NCI-H1436 (cell line): ENCODE measurements at regions not wholly inside any gene's neighbourhood (a gene's known extent, or its start where the extent isn't known, plus 50 kb on each side); places are given as distances from the start of the nearest gene placed in this dataset.
"Not testable (repeated sequence)": the region's sequence is repeated elsewhere in the genome, so short reads cannot be mapped to it uniquely, and the experiment has no call there.

Experiments
- DNase-seq: peaks from one replicate; lab custom pipeline; 2025; lab: John Stamatoyannopoulos, UW

GRCh38 chr3:21020681-21021080 lies 730.3 kb downstream of the ZNF385D start:
- no peak for DNase-seq

DNA sequence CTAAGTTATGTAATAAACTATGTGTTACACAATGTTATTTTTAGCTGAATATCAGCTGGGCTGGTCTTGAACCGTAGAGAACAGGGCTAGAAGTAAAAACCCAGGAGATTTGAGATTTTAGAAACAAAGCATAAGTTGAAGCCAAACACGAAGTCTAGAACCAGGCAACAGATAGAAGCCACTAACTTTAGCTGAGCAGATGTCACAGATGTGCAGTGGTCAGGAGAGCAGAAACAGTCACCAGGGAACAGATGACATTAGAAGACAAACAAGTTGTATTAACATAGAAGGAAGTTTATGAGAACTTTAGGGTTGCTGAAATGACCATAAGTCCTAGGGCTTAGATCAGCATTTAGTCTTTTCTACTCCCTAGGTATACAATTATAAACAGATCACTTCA lies 731.0 kb downstream of the ZNF385D start:
- no peak for DNase-seq

GRCh38 chr3:21017115-21017852 lies 733.7 kb downstream of the ZNF385D start:
- DNase-seq, result no peak

- DNase-seq, result no peak
Measured at GRCh38 chr3:21013566-21013965, 737.4 kb downstream of the ZNF385D start.

- no peak for DNase-seq
Measured at GRCh38 chr3:20999661-21000060, 751.3 kb downstream of the ZNF385D start.

DNA sequence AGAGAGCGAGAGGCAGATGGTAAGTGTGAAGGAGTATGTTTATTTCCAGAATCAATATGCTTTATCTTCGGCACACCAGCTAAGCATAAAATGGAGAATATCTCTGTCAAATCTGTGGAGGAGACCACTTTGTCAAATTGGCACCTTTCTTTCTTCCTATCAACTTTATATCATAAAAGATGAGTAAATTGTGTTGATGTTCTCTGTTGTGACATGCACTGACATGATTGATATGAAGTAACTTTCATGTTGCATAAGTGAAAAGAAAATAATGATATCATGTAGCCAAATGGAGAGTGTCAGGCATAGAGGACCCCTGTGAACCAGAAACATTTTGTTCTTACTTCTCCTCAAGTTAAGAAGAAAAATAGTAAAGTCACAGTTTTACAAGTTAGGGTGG lies 753.8 kb downstream of the ZNF385D start:
- no peak for DNase-seq

GRCh38 chr3:20990896-20991295 lies 760.1 kb downstream of the ZNF385D start:
- DNase-seq, result no peak

DNA sequence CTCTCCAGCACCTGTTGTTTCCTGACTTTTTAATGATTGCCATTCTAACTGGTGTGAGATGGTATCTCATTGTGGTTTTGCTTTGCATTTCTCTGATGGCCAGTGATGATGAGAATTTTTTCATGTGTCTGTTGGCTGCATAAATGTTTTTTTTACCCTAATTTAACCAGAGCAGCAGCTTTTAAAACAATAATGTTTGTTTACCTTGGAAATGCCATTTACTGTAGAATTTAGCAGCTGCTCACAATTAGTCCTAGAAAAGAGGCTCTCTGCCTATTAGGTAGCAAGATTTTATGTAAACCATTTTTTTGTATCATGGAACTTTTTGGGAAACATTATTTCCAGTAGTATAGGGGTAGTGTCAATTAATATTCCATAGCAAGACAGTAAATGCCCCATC lies 761.4 kb downstream of the ZNF385D start:
- not testable (repeated sequence) for DNase-seq

- no peak for DNase-seq
Measured at GRCh38 chr3:20984594-20985205, 766.3 kb downstream of the ZNF385D start.

GRCh38 chr3:20975188-20975651 lies 775.8 kb downstream of the ZNF385D start:
- no peak for DNase-seq

DNA sequence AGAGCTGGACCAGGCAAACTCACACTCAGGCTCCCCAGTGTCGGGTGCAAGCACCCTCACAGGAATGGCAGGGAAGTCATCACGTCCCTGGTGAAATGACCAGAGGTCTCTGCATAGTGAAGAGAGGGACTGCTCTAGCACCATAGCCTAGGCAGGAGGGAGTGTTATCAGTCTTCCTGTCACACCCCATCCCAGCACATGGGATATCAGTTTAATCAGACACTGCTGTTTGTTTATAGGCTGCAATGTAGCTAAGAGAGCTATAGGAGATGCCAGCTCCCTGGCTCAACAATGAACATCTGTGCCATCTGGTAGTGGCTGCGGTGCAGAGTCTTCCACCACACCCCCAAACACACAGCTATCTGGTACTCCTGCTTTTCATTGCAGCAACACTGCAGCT lies 776.6 kb downstream of the ZNF385D start:
- DNase-seq, result no peak

GRCh38 chr3:20970807-20971206 lies 780.2 kb downstream of the ZNF385D start:
- not testable (repeated sequence) for DNase-seq

DNA sequence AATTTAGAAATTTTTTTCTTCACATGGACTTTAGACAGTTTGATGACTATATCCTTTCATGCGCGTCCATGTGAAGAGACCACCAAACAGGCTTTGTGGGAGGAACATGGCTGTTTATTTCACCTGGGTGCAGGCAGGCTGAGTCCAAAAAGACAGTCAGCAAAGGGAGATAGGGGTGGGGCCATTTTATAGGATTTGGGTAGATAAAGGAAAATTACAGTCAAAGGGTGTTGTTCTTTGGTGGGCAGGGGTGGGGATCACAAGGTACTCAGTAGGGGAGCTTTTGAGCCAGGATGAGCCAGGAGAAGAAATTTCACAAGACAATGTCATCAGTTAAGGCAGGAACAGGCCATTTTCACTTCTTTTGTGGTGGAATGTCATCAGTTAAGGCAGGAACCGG lies 781.5 kb upstream of the SGO1 start:
- not testable (repeated sequence) for DNase-seq

GRCh38 chr3:20958161-20958560 lies 772.2 kb upstream of the SGO1 start:
- DNase-seq, result no peak

- DNase-seq, result no peak
Measured at GRCh38 chr3:20945892-20946291, 759.9 kb upstream of the SGO1 start.

DNA sequence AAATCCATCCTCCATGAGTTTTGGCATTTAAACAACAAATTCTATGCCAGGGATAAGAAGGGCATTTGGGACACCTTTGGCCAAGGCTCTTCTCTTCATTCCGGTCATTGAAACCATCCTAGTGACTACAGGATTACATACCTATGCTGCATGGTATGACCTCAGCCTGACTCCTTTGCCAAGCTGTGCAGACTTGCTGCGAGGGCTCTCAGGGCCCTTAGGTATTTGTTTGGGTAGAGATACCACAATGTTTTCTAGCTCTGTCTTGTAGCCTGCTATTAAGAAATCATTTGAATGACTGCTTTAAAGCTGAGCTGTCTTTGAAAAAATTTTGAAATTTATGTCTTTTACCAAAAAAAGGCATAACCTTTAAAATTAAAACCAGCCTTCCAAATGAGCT lies 749.8 kb upstream of the SGO1 start:
- DNase-seq, result no peak

DNA sequence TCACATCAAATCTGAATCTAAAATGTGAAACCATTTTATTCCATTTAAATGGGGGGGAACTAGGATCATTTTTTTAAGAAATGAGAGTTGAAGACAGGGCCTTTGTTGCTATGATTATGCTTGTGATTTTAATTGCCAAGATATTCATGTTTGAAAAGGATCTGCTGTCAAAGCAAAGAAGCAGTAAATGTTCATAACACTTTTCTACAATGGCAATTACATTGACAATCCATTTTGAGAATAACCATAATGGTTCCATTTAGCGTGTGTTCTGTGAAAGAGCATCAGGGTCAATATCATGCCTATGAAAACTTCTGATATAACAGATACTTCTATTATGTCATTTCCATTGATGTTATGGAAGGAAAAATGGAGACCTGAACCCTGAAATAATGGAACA lies 745.8 kb upstream of the SGO1 start:
- DNase-seq, result no peak

GRCh38 chr3:20930034-20930433 lies 744.0 kb upstream of the SGO1 start:
- DNase-seq, result no peak

- no peak for DNase-seq
Measured at GRCh38 chr3:20924646-20925385, 738.8 kb upstream of the SGO1 start.

GRCh38 chr3:20921112-20921511 lies 735.1 kb upstream of the SGO1 start:
- not testable (repeated sequence) for DNase-seq

DNA sequence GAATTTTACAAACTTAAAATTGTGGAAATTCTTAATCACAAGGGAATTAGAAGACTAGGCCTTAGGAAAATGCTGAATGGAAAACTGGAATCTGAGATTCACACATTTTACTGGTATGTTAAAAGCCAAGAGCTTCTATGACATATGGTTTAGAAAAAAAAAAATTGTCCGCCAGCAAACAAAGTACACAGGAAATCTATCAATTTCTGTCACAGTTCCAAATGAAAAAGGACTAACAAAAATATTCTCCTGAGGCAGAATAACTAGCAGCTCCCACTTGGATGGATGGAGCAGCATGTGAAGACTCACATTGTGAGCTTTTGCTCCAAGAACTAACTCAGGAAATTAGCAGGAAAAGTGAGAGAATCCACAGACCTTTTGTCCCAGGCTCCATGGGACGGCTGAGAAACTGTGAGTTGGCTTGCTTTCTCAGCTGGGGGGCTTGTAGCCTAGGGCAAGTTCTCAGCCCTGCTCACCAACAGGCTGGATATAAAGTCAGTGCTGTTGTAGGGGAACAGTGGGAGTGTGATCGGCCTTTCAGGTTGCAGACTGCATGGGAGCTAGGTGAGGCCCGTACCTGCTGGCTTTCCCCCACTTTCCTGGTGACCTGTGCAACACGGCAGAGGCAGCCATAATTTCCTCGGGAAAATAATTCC lies 731.1 kb upstream of the SGO1 start:
- no peak for DNase-seq

DNA sequence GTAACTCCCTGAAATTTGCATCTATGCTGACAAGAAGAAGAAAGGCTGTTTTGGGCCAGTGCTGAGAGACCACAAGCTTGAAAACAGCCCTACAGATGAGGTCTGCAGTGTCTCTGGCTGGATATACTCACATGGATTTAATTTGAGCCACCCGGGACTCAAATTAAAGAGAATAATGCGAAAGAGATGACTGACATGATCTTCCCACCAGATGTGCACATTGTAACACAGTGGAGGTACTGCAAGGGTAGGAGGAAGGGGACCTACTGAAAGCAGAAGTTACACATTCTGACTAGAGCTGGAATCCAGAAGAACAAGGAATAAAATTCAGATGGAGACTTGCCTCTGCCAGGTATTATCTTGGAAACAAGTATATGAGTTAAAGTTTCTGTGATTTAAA lies 728.3 kb upstream of the SGO1 start:
- no peak for DNase-seq

DNA sequence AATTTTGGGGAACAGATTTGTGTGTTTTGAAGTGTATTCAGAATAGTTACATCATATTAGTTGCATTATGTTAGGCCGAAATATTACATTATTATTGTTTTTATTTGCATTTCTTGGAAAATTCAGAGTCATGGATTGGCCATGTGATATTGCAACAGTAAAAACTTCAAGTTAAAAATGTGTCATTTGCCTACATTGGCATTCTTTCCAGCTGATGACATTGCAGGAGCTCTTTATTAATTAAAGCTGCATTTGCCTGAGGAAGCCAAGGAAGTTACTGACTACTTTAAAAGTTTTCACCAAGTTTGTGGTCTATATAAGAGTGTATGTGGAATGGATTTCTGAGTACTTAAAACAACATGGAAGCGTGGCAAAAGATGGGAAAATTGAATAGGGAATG lies 726.4 kb upstream of the SGO1 start:
- no peak for DNase-seq
